Inflammatory macrophage treated with lipopolysaccharide for 1 hour (primary cell): ENCODE measurements at regions not wholly inside any gene's neighbourhood (a gene's known extent, or its start where the extent isn't known, plus 50 kb on each side); places are given as distances from the start of the nearest gene placed in this dataset.

Experiments used
- DNase-seq, 2 donors: peaks; one replicate each; pipeline ENCODE4 v3.0.0-alpha.2; 2020 to 2022

GRCh38 chr20:60725311-60725906 lies 526.7 kb upstream of the CDH4 start:
- DNase-seq, result no peak

GRCh38 chr20:60727425-60727824 lies 524.6 kb upstream of the CDH4 start:
- DNase-seq, result no peak

DNA sequence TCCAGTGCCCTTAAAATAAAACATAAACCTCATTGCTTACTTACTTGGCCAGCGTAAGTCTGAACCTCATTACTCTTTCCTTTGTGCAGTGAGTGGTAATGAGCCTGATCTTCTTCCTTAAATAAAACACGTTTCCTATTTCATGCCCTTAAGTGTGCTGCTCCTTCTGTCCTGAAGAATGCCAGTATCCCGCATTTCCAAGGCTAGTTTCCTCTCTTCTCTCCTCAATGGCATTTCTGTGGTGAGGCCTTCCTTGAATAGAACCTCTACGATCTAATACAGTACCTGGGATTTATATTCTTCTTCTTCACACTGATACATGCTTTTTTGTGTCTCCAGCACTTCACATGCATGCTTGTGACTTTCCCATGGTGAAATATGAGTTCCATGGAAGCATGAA lies 523.4 kb upstream of the CDH4 start:
- no peak for DNase-seq

- DNase-seq, result no peak
These were observed 522.7 kb upstream of the CDH4 start for GRCh38 chr20:60729135-60729900.

DNA sequence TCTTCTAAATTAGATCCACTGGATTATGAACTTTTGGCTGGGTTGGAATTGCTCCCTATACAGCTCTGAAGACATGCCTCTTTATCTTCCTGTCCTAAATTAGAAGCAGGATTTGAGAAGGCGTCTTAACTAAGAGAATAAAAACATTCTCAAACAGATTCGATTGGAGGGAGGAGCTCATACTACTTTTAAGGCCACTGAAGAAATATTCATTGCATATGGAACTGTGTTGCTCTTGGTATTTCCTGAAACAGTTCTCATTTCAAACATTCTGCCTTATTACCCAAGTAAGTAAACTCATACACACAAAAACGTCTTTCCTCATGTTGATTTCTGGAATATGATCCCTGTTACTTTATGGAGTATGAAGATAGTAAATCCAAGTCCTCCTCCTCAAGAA lies 519.7 kb upstream of the CDH4 start:
- DNase-seq, result no peak

DNA sequence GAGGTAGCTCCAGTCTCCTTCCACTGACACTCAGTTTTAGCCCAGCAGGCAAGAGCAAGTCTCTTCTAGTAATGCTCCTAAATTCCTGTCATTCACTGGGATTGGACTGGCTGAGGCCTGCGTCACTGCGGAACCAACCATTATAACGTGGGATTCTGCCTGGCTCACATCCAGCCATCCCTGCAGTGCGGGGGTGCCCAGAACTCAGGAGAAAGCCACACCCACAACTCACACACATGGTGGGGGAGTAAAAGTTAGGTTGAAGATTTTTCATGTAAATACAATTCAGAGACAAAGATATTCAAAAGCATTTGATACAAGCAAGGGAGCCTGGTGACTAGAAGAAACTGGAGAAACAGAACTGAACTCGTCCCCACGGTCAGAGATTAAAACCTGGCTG lies 504.0 kb upstream of the CDH4 start:
- no peak for DNase-seq

DNA sequence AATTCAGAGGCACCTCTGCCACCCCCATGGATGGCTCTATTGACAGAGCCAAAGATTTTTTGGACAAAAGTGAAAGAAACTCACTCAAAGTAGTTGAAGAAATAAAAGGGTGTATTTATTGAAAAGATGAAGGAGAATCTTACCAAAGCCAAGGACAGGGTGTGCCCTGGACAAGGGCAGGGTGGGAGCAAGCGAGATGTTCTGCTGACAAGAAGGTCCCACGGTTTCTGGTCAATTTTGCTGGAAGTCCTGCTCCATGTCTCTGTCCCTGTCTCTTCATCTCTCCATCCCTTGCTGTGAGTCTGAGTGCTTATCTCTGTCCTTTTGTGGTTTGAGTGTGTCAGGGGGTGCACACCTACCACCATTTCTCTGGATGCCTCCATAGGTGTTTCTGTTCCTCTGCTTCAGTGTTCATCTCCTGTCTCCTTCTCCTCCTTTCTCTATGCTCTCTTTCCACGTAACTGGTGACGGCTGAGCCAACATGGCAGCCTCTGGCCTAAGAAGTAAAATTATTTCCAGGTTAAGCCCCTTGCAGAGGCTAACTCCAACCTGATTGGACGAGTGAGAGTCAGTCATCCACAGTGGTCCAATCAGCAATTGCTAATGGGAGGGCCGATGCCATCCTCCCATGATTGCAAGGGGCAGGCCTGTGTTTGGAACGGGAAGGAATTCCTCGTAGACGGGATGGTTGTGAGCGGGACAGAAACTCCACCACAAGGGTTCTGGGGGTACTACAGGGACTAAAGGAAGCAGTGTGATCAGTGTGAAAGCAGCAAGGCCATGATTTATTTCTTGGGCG lies 502.1 kb upstream of the CDH4 start:
- DNase-seq, result no peak

DNA sequence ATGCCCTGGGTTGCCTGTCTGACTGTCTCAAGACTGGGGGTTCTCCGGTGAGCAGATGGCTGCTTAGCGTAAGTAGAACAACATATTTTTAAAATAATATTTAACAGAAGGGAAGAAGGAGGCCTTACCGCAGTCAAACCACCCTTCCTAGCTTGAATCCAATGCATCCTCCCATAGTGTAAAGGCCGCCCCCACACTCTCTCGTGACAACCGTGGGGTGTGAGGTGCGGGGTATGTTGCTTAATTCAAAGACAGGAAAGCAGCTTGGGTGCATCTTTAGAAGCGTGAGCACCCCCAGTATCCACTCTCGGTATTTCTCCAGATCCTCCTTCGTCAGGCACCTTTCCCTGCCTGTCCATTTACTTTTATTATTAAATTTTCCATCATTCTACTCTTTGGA lies 501.2 kb upstream of the CDH4 start:
- no peak for DNase-seq

GRCh38 chr20:60751826-60752225 lies 500.2 kb upstream of the CDH4 start:
- DNase-seq, result no peak

GRCh38 chr20:60752741-60753420 lies 499.2 kb upstream of the CDH4 start:
- DNase-seq, result no peak

DNA sequence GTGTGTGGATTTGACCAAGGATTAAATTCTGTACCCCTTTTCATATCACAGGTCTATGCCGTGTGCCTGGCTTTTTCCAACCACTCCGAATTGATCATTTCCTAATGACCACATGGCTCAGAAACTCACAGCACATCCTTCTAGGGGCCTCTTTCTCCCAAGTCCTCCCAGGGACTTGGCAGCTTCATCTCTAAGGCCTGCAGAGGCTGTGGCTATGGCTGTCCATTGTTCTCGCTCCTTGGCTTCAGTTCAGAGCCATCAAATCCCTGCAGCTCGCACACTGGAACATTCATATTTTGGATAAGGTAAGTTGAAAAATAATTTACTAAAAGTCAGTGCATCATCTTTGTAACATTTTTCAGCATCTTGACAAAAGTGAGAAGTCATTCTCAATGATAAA lies 497.2 kb upstream of the CDH4 start:
- DNase-seq, result no peak

GRCh38 chr20:60759651-60760050 lies 492.4 kb upstream of the CDH4 start:
- DNase-seq, result no peak

- DNase-seq, result no peak
These were observed 491.6 kb upstream of the CDH4 start for GRCh38 chr20:60760256-60761000.

- DNase-seq, result no peak
These were observed 491.0 kb upstream of the CDH4 start for GRCh38 chr20:60761056-60761455.

- no peak for DNase-seq
These were observed 489.7 kb upstream of the CDH4 start for GRCh38 chr20:60762386-60762785.

- DNase-seq, result no peak
These were observed 487.7 kb upstream of the CDH4 start for GRCh38 chr20:60764328-60764727.

- no peak for DNase-seq
These were observed 487.3 kb upstream of the CDH4 start for GRCh38 chr20:60764771-60765170.

DNA sequence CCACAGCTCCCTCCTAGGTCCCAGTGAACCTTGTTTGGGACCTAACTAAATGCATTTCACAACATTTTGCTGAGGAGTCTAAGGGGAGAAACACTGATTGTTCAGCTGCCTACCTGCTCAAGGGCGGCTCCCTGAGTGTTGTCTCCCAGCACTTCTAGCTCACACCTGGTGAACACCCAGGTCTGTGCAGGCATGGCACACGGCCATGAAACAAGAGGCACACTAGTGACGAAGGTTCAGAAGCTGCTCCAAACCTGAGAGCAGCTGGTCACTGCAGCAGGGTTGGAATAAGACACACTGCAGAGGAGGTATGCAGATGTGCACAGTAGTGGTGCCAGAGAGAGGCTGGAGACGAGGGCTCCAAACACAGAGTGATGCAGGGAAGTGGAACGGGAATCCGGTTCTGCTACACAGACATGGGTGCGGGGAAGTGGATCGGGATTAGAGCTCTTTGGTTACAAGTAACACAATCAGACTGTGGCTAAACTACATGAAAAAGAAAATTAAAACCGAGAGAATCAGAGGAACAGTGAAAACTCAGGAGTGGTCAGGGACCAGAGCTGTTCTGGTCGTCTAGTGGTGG lies 486.1 kb upstream of the CDH4 start:
- no peak for DNase-seq

GRCh38 chr20:60768216-60768615 lies 483.8 kb upstream of the CDH4 start:
- no peak for DNase-seq

DNA sequence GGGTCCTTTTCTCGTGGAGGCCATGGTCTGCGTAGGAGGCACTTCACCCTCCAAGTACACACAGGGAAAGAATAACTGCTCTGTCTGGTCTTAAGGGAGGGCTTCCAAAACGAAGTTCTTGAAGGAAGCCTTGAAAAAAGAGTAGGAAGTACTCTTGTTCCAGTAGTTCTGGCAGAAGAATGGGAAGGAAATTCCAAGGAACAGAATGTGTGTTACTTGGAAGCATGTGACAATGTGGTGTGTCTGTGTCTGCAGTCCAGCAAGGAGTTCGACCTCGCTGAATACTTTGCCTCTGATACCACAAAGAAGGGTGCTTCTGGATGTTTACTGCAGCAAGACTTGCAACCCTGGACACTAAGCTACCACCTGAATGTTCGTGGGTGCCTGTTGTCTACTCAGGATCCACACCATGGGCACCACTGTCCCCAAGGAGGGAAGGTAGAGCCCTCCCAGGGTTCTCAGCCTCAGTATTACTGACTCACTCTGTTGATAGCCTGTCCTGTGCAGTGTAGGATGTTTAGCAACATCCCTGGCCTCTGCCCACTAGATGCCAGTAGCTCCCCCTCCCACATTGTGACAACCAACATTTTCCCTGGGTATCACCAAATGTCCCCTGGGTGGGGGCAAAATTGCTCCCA lies 471.6 kb upstream of the CDH4 start:
- DNase-seq, result no peak

- no peak for DNase-seq
These were observed 469.0 kb upstream of the CDH4 start for GRCh38 chr20:60782959-60783625.
